H9 (cell line): ENCODE measurements at regions not wholly inside any gene's neighbourhood (a gene's known extent, or its start where the extent isn't known, plus 50 kb on each side); places are given as distances from the start of the nearest gene placed in this dataset.

Experiments
- DNase-seq: peaks from one replicate; pipeline ENCODE4 v3.0.0-alpha.2; 2017
- H2AFZ ChIP-seq: one replicate; pipeline ENCODE4 v1.6.1; 2013; ENCODE audit warnings: mild to moderate bottlenecking, low read length, control low read depth, moderate library complexity
- H2AK5ac ChIP-seq: 2 replicates; pipeline ENCODE4 v1.6.1; 2013; ENCODE audit warnings: low read length, control low read depth, mixed read lengths; ENCODE audit not compliant: insufficient read length
- H2BK120ac ChIP-seq: one replicate; pipeline ENCODE4 v1.6.1; 2013; ENCODE audit warnings: low read depth, mild to moderate bottlenecking, low read length, control low read depth, inconsistent platforms; ENCODE audit not compliant: poor library complexity, severe bottlenecking
- H2BK12ac ChIP-seq: 2 replicates; pipeline ENCODE4 v1.6.1; 2013; ENCODE audit warnings: low read length, control low read depth, mixed read lengths, low read depth; ENCODE audit not compliant: insufficient read length
- H2BK15ac ChIP-seq: 2 replicates; pipeline ENCODE4 v1.6.1; 2013; ENCODE audit warnings: low read depth, low read length, control low read depth
- H2BK20ac ChIP-seq: one replicate; pipeline ENCODE4 v1.6.1; 2013; ENCODE audit warnings: low read depth, mild to moderate bottlenecking, low read length, control low read depth, inconsistent platforms; ENCODE audit not compliant: poor library complexity, severe bottlenecking
- H2BK5ac ChIP-seq: 2 replicates; pipeline ENCODE4 v1.6.1; 2013; ENCODE audit warnings: low read length, control low read depth, mixed read lengths; ENCODE audit not compliant: insufficient read length
- H3K14ac ChIP-seq: 2 replicates; pipeline ENCODE4 v1.6.1; 2013; ENCODE audit warnings: low read length, control low read depth; ENCODE audit not compliant: insufficient read depth
- H3K18ac ChIP-seq: 2 replicates; pipeline ENCODE4 v1.6.1; 2013; ENCODE audit warnings: low read depth, mild to moderate bottlenecking, mixed read lengths, low read length, control low read depth; ENCODE audit not compliant: insufficient read length
- H3K23ac ChIP-seq: 2 replicates; pipeline ENCODE4 v1.6.1; 2013; ENCODE audit warnings: low read length, control low read depth, mixed read lengths, low read depth; ENCODE audit not compliant: insufficient read length
- H3K23me2 ChIP-seq: 2 replicates; pipeline ENCODE4 v1.6.1; 2013; ENCODE audit warnings: low read depth, mild to moderate bottlenecking, mixed read lengths, low read length, control low read depth; ENCODE audit not compliant: insufficient read length, poor library complexity, severe bottlenecking
- H3K27ac ChIP-seq: 2 replicates; pipeline ENCODE4 v1.5.1; 2013; ENCODE audit warnings: low read length, control low read depth, mixed read lengths, low read depth; ENCODE audit not compliant: insufficient read length
- H3K27me3 ChIP-seq: 2 replicates; pipeline ENCODE4 v1.6.1; 2013; ENCODE audit warnings: low read length, control low read depth, inconsistent platforms; ENCODE audit not compliant: insufficient read depth
- H3K4ac ChIP-seq: 2 replicates; pipeline ENCODE4 v1.6.1; 2013; ENCODE audit warnings: low read depth, mild to moderate bottlenecking, control low read depth, inconsistent platforms, low read length, moderate library complexity
- H3K4me1 ChIP-seq: 2 replicates; pipeline ENCODE4 v1.6.1; 2013; ENCODE audit warnings: low read length, control low read depth, inconsistent platforms; ENCODE audit not compliant: insufficient read depth
- H3K4me2 ChIP-seq: 2 replicates; pipeline ENCODE4 v1.6.1; 2013; ENCODE audit warnings: low read length, control low read depth, mixed read lengths; ENCODE audit not compliant: insufficient read length, insufficient read depth
- H3K56ac ChIP-seq: 2 replicates; pipeline ENCODE4 v1.6.1; 2013; ENCODE audit warnings: low read depth, mild to moderate bottlenecking, mixed read lengths, low read length, control low read depth; ENCODE audit not compliant: insufficient read length
- H3K79me1 ChIP-seq: 2 replicates; pipeline ENCODE4 v1.6.1; 2013; ENCODE audit warnings: low read depth, mild to moderate bottlenecking, moderate library complexity, low read length, control low read depth, inconsistent platforms; ENCODE audit not compliant: insufficient read depth, poor library complexity, severe bottlenecking
- H3K79me2 ChIP-seq: 2 replicates; pipeline ENCODE4 v1.6.1; 2013; ENCODE audit warnings: low read length, control low read depth, inconsistent platforms; ENCODE audit not compliant: insufficient read depth
- H3K9ac ChIP-seq: 2 replicates; pipeline ENCODE4 v1.6.1; 2013; ENCODE audit warnings: low read length, control low read depth, mixed read lengths; ENCODE audit not compliant: insufficient read length; ENCODE audit errors: extremely low read depth
- H3K9me3 ChIP-seq: one replicate; pipeline ENCODE4 v1.6.1; 2013; ENCODE audit warnings: low read depth, low read length, inconsistent platforms; ENCODE audit not compliant: control insufficient read depth
- H3T11ph ChIP-seq: one replicate; pipeline ENCODE4 v1.6.1; 2013; ENCODE audit warnings: mild to moderate bottlenecking, low read length, control low read depth, inconsistent platforms
- H4K20me1 ChIP-seq: one replicate; pipeline ENCODE4 v1.6.1; 2013; ENCODE audit not compliant: control insufficient read depth, insufficient read length, insufficient read depth
- H4K5ac ChIP-seq: 2 replicates; pipeline ENCODE4 v1.6.1; 2013; ENCODE audit warnings: low read depth, mild to moderate bottlenecking, mixed read lengths, low read length, control low read depth; ENCODE audit not compliant: insufficient read length
- H4K8ac ChIP-seq: replicated peaks from 2 replicates; pipeline ENCODE4 v1.6.1; 2013; ENCODE audit warnings: low read length, control low read depth, mixed read lengths, low read depth; ENCODE audit not compliant: insufficient read length
- H4K91ac ChIP-seq: 2 replicates; pipeline ENCODE4 v1.6.1; 2013; ENCODE audit warnings: low read depth, mild to moderate bottlenecking, moderate library complexity, mixed read lengths, low read length, control low read depth; ENCODE audit not compliant: insufficient read length
- H3K27ac Mint-ChIP-seq, 3 experiments: 2 replicates in 2 of 3; 3 replicates in 1 of 3; pipeline ENCODE4 v1.8.0; 2020 to 2021; ENCODE audit warnings: mixed read lengths in 3 of 3, mild to moderate bottlenecking in 1 of 3, moderate library complexity in 1 of 3
- H3K27me3 Mint-ChIP-seq: 2 replicates; pipeline ENCODE4 v1.8.0; 2021; ENCODE audit warnings: low read depth, mild to moderate bottlenecking, moderate library complexity, mixed read lengths
- H3K36me3 Mint-ChIP-seq, 3 experiments: 2 replicates in 2 of 3; 3 replicates in 1 of 3; pipeline ENCODE4 v1.8.0; 2020 to 2021; ENCODE audit warnings: low read depth in 3 of 3, mixed read lengths in 3 of 3; ENCODE audit not compliant: insufficient read depth in 1 of 3
- H3K4me1 Mint-ChIP-seq, 2 experiments: 2 replicates each; pipeline ENCODE4 v1.8.0; 2020; ENCODE audit warnings: mixed read lengths in 2 of 2
- H3K4me3 Mint-ChIP-seq, 2 experiments: 2 replicates in 1 of 2; 3 replicates in 1 of 2; pipeline ENCODE4 v1.8.0; 2020 to 2021; ENCODE audit warnings: mild to moderate bottlenecking in 2 of 2, mixed read lengths in 2 of 2, moderate library complexity in 1 of 2
- H3K9me3 Mint-ChIP-seq, 2 experiments: 2 replicates in 1 of 2; 3 replicates in 1 of 2; pipeline ENCODE4 v1.8.0; 2020; ENCODE audit warnings: mild to moderate bottlenecking in 2 of 2, mixed read lengths in 2 of 2, moderate library complexity in 1 of 2
- CTCF ChIP-seq: fragments of 200-600 bp; sonication (generic); conservative IDR thresholded peaks from 3 replicates; pipeline ENCODE4 v1.8.0; 2021; ENCODE audit warnings: antibody characterized with exemption, mild to moderate bottlenecking
- WGBS: extraction: QIAGEN DNeasy Blood & Tissue Kit; methylation state at CpG from one replicate; pipeline ENCODE4 v1.1.7; 2013; ENCODE audit warnings: missing lambda C conversion rate, low lambda C conversion rate, mixed read lengths; ENCODE audit not compliant: insufficient read length; ENCODE audit errors: extremely low coverage; 5-methylcytosine and 5-hydroxymethylcytosine counted together

DNA sequence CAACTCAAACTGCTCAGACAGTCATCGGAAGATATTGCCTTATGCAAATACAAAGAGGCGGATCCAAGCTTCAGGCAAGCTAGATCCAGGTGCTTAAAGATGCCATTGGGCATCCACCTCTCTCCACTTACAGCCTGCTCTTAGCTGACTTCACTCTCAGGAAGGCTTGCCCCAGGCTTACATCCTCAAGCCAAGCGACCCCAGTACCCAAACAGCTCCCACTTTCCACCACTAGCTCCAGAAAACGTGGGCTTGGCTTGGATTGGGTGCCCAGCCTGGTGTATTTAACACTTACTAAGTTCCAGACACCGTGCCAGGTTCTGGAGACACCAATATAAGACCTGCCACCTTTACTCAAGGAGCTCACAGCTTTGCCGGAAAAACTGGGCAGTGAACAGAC, 142.1 kb upstream of the VSTM2B start:
- H2BK12ac ChIP-seq, result no peak overlapping the region
- H2BK15ac ChIP-seq, result no peak overlapping the region
- H3K27ac ChIP-seq, result no peak overlapping the region
- no peak overlapping the region for H3K4ac ChIP-seq
- H2BK120ac ChIP-seq, result no peak overlapping the region
- H2BK20ac ChIP-seq, result no peak overlapping the region
- no peak overlapping the region for H3K14ac ChIP-seq
- H3K27ac Mint-ChIP-seq, result no peak overlapping the region
- H3K4me1 ChIP-seq, result no peaks in the 10 kb centered on the region
- no peak overlapping the region for H2AFZ ChIP-seq
- H3K56ac ChIP-seq, result no peak overlapping the region
- H3K9me3 Mint-ChIP-seq, result no peaks in the 10 kb centered on the region; a peak in 1 of 5 replicates
- H4K20me1 ChIP-seq, result no peaks in the 10 kb centered on the region
- H3K18ac ChIP-seq, result no peak overlapping the region
- peaks cover 14% of the 10 kb centered on the region for H3K27me3 Mint-ChIP-seq
- TF ChIP-seq CTCF, result no peak
- H4K91ac ChIP-seq, result no peak overlapping the region
- H3K79me2 ChIP-seq, result no peaks in the 10 kb centered on the region
- no peak for DNase-seq
- no peak overlapping the region for H4K5ac ChIP-seq
- H3K4me1 Mint-ChIP-seq, result peaks cover 31 to 40% of the 10 kb centered on the region in 2 experiments
- H3K9me3 ChIP-seq, result no peaks in the 10 kb centered on the region
- no CpG with 5 or more reads among the region's 6 CpGs for WGBS
- no peaks in the 10 kb centered on the region for H3K23me2 ChIP-seq
- no peak overlapping the region for H2AK5ac ChIP-seq
- no peaks in the 10 kb centered on the region for H3K79me1 ChIP-seq
- no peak overlapping the region for H2BK5ac ChIP-seq
- no peak overlapping the region for H3K9ac ChIP-seq
- H4K8ac ChIP-seq, result no peak overlapping the region
- no peak overlapping the region for H3K4me2 ChIP-seq
- no peak overlapping the region for H3K23ac ChIP-seq
- no peaks in the 10 kb centered on the region for H3K27me3 ChIP-seq
- H3K4me3 Mint-ChIP-seq, result no peak overlapping the region
- H3T11ph ChIP-seq, result no peak overlapping the region
- H3K36me3 Mint-ChIP-seq, result peaks cover 0 to 1% (median 0%) of the 10 kb centered on the region in 3 experiments; a peak in 1 of 7 replicates
